ENCODE measurements at regions not wholly inside any gene's neighbourhood (a gene's known extent, or its start where the extent isn't known, plus 50 kb on each side); places are given as distances from the start of the nearest gene placed in this dataset.

GRCh38 chr13:86201477-86201876 lies 402.3 kb upstream of the SLITRK6 start:
- H3K36me3 ChIP-seq, result no peaks in the 10 kb centered on the region
- intact Hi-C loops (cut with DNase I), result no loop called here
- DNase-seq, result no peak
- H3K27ac ChIP-seq, result no peak overlapping the region
- H3K4me1 ChIP-seq, result no peaks in the 10 kb centered on the region
- TF ChIP-seq CTCF (IDR thresholded peaks at IDR 0.05) (no peak), POLR2A (IDR thresholded peaks at IDR 0.05) (no peak)
- 36 to 43% methylated on average over 2 of the region's 2 CpGs for WGBS, 2 donors
- no peak overlapping the region for H3K4me3 ChIP-seq
- no peaks in the 10 kb centered on the region for H3K27me3 ChIP-seq
- no peaks in the 10 kb centered on the region for H3K9me3 ChIP-seq

DNA sequence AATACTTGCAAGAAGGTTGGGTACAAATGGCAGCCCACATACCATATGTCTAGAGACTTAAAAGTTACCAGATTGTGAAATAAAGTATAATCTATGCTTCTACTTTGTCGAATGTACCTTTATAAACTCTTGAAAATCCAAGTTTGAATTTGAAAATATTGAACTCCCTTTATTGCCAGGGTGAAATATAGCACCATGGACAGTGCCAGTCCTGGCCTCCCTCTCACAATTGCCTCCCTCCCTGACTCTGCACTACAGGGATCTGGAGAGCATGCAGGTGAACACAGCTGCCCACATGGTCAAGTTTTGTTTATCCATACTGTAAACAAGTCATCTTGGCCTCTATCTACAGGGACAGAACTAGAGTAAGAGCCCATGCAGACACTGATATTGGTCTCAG lies 394.1 kb upstream of the SLITRK6 start:
- no peaks in the 10 kb centered on the region for H3K27me3 ChIP-seq
- intact Hi-C loops (cut with DNase I), result no loop called here
- no peaks in the 10 kb centered on the region for H3K36me3 ChIP-seq
- H3K9me3 ChIP-seq, result peaks cover 0 to 5% (median 0%) of the 10 kb centered on the region in 3 donors
- no peak for DNase-seq
- no peaks in the 10 kb centered on the region for H3K4me1 ChIP-seq
- H3K4me3 ChIP-seq, result no peak overlapping the region
- no peak overlapping the region for H3K27ac ChIP-seq
- 32 to 54% methylated on average over 1 of the region's 1 CpG for WGBS, 2 donors
- TF ChIP-seq POLR2A (IDR thresholded peaks at IDR 0.05) (no peak), CTCF (IDR thresholded peaks at IDR 0.05) (no peak)

- 75 to 96% methylated on average over 4 of the region's 4 CpGs for WGBS, 2 donors
- no peaks in the 10 kb centered on the region for H3K27me3 ChIP-seq
- intact Hi-C loops (cut with DNase I), result no loop called here
- H3K4me1 ChIP-seq, result no peaks in the 10 kb centered on the region
- TF ChIP-seq POLR2A (IDR thresholded peaks at IDR 0.05) (no peak), CTCF (IDR thresholded peaks at IDR 0.05) (no peak)
- no peak overlapping the region for H3K27ac ChIP-seq
- H3K9me3 ChIP-seq, result peaks cover 0 to 22% (median 0%) of the 10 kb centered on the region in 3 donors
- no peaks in the 10 kb centered on the region for H3K36me3 ChIP-seq
- H3K4me3 ChIP-seq, result no peak overlapping the region
- no peak for DNase-seq
Measured at GRCh38 chr13:86188170-86188569, 389.0 kb upstream of the SLITRK6 start.

DNA sequence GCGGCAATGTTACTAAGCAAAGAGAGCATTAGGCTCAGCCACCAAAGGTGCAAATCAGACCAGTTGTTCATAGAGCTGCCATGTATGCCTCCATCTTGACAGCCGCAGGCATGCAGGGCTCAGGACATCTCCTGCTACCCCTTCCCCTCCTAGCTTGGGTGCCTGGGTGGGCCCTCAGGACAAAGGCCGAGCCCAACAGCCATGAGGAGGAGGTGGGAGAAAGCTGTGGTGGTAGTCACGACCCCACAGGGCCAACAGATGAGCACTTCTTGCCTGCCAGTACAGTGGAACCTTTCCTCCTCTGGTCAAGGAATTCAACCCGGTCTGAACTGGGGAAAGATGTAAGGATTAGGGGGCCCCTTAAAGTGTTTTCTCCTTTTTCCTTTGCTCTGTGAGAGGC lies 386.4 kb upstream of the SLITRK6 start:
- Histone ChIP-seq H3K27ac (no peak overlapping the region), H3K4me3 (no peak overlapping the region), H3K27me3 (no peaks in the 10 kb centered on the region), H3K36me3 (no peaks in the 10 kb centered on the region), H3K4me1 (no peaks in the 10 kb centered on the region), H3K9me3 (peaks cover 0 to 33% (median 0%) of the 10 kb centered on the region in 3 donors)
- TF ChIP-seq POLR2A (IDR thresholded peaks at IDR 0.05) (no peak), CTCF (IDR thresholded peaks at IDR 0.05) (no peak)
- DNase-seq, result no peak
- WGBS, 2 donors, result 62 to 66% methylated on average over 4 of the region's 5 CpGs
- intact Hi-C loops (cut with DNase I), result no loop called here

DNA sequence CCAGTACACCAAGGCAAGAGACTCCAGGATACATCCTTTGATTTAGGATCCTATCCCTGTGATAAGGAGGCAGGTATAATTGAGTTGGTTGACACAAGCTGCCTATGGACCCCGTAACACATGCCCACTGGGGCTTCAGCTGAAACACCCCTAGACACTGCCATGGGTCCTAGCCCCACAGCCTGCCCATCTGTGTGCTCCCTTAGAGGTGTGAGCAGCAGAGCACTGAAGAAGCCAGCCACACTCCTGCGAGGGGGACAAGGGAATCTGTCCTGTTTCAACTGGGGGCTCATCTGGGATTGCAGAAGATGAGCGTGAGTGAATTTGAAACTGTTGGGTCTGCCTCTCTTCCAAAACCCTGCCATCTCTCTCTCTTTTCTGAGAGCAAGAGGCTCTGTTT lies 385.9 kb upstream of the SLITRK6 start:
- no peaks in the 10 kb centered on the region for H3K27me3 ChIP-seq
- H3K27ac ChIP-seq, result no peak overlapping the region
- DNase-seq, result no peak
- 78 to 86% methylated on average over 2 to 3 of the region's 3 CpGs for WGBS, 2 donors
- peaks cover 0 to 33% (median 0%) of the 10 kb centered on the region in 3 donors for H3K9me3 ChIP-seq
- TF ChIP-seq POLR2A (IDR thresholded peaks at IDR 0.05) (no peak), CTCF (IDR thresholded peaks at IDR 0.05) (no peak)
- no peaks in the 10 kb centered on the region for H3K36me3 ChIP-seq
- intact Hi-C loops (cut with DNase I), result no loop called here
- no peak overlapping the region for H3K4me3 ChIP-seq
- H3K4me1 ChIP-seq, result no peaks in the 10 kb centered on the region
